ENCODE measurements at regions not wholly inside any gene's neighbourhood (a gene's known extent, or its start where the extent isn't known, plus 50 kb on each side); places are given as distances from the start of the nearest gene placed in this dataset.
A peak's percentile ranks its signal among the peaks of the same experiment; 100 is the strongest.

DNA sequence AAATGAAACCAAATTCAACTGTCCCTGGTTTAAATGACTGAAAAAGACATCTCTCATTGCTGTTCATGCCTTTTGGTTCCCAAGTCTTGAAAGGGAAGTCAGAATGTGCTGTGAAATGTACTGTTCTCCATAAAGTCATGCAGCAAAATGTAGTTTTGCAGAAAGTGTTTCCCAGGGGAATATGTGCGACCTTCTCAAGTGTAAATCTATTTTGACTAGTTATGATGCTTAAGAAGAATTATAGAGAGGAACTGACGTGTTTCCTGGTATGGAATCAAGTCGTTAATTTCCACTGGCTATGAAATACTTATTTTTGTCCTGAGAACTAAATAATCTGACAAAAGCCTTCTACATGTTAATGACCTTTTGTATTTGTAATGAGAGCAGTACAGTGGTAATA, 223.1 kb downstream of the CLCN4 start:
- no peak for DNase-seq
- no peak overlapping the region for H2AFZ ChIP-seq
- no peaks in the 10 kb centered on the region for H3K4me1 ChIP-seq (ENCODE audit: insufficient read depth)
- H3K9ac ChIP-seq = no peak overlapping the region
- H3K4me3 ChIP-seq = no peak overlapping the region
- H3K79me2 ChIP-seq (ENCODE audit: insufficient read depth) = no peaks in the 10 kb centered on the region
- 36 to 40% methylated on average over 3 of the region's 3 CpGs for WGBS, 2 experiments (ENCODE audit: low coverage in 1 of 2, low lambda C conversion rate in 2 of 2, missing lambda C conversion rate in 2 of 2)
- H3K27me3 ChIP-seq (replicated peaks; ENCODE audit: insufficient read depth) = no peaks in the 10 kb centered on the region
- H3F3A ChIP-seq (ENCODE audit: insufficient read depth) = no peaks in the 10 kb centered on the region
- no peaks in the 10 kb centered on the region for H4K20me1 ChIP-seq (ENCODE audit: insufficient read depth)
- no peak overlapping the region for H3K27ac ChIP-seq
- no peak overlapping the region for H3K4me2 ChIP-seq (ENCODE audit: unreplicated experiment)
- no peak for TF ChIP-seq EZH2 (IDR thresholded peaks at IDR 0.05; ENCODE audit: insufficient read depth, poor library complexity, severe bottlenecking)
- TF ChIP-seq EZH2phosphoT487 (IDR thresholded peaks at IDR 0.05; ENCODE audit: insufficient read depth, low read depth) = no peak
- in situ Hi-C loops (cut with MboI) = loop anchor here (25.0 kb wide), 1 partner anchor 107 kb away; no protein-coding TSS in a partner anchor
- H3K9me2 ChIP-seq (ENCODE audit: insufficient read depth) = no peaks in the 10 kb centered on the region
- no peaks in the 10 kb centered on the region for H3K9me3 ChIP-seq (ENCODE audit: low read depth)
- no peaks in the 10 kb centered on the region for H3K36me3 ChIP-seq (ENCODE audit: low read depth)

DNA sequence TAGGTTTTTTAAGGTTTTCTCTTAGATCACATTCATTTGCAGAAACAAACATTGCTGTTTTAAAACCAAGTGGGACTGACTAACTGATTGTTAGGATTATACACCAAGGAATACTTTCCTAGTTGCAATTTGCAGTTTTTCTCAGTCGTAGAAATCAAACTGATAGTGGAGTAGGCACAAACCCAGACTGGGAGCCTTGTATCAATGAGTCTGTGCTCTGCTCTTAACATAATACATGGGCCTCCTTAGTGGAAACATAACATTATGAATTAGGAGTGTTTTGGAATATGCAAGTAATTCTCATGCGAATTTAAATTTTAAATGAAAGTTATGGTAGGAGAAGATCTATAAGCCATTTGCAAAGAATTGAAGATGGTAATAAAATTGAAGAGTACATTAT, 223.5 kb downstream of the CLCN4 start:
- 16 to 28% methylated on average over 2 of the region's 2 CpGs for WGBS, 2 experiments (ENCODE audit: low coverage in 1 of 2, low lambda C conversion rate in 2 of 2, missing lambda C conversion rate in 2 of 2)
- Histone ChIP-seq H2AFZ (no peak overlapping the region), H3F3A (ENCODE audit: insufficient read depth) (no peaks in the 10 kb centered on the region), H3K36me3 (ENCODE audit: low read depth) (no peaks in the 10 kb centered on the region), H3K4me1 (ENCODE audit: insufficient read depth) (no peaks in the 10 kb centered on the region), H4K20me1 (ENCODE audit: insufficient read depth) (no peaks in the 10 kb centered on the region), H3K4me3 (no peak overlapping the region), H3K9me2 (ENCODE audit: insufficient read depth) (no peaks in the 10 kb centered on the region), H3K27me3 (replicated peaks; ENCODE audit: insufficient read depth) (no peaks in the 10 kb centered on the region), H3K9me3 (ENCODE audit: low read depth) (no peaks in the 10 kb centered on the region), H3K79me2 (ENCODE audit: insufficient read depth) (no peaks in the 10 kb centered on the region), H3K4me2 (ENCODE audit: unreplicated experiment) (no peak overlapping the region), H3K27ac (no peak overlapping the region), H3K9ac (no peak overlapping the region)
- in situ Hi-C loops (cut with MboI) = loop anchor here (25.0 kb wide), 1 partner anchor 107 kb away; no protein-coding TSS in a partner anchor
- TF ChIP-seq EZH2phosphoT487 (IDR thresholded peaks at IDR 0.05; ENCODE audit: insufficient read depth, low read depth) = no peak
- no peak for TF ChIP-seq EZH2 (IDR thresholded peaks at IDR 0.05; ENCODE audit: insufficient read depth, poor library complexity, severe bottlenecking)
- DNase-seq = no peak

DNA sequence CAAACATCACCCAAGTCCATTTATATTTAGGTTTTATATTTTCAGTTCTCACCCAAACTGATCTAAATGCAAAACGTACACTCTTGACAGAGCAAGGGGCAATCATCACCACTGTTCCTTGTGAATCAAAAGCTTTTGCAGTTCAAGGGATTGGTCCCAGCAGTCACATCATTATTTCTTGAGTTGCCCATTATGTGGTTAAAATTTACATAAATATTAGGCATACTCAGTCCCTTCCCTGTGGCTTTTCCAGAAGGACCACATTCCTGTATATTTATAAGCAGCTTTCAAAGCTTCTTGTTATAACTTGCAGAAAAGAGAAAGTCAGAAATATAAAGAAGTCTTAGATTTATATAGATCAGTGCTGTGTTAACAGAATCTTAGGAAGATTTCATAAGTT, 224.4 kb downstream of the CLCN4 start:
- Histone ChIP-seq H2AFZ (no peak overlapping the region), H3F3A (ENCODE audit: insufficient read depth) (no peaks in the 10 kb centered on the region), H3K9ac (no peak overlapping the region), H3K27me3 (replicated peaks; ENCODE audit: insufficient read depth) (no peaks in the 10 kb centered on the region), H4K20me1 (ENCODE audit: insufficient read depth) (no peaks in the 10 kb centered on the region), H3K9me3 (ENCODE audit: low read depth) (no peaks in the 10 kb centered on the region), H3K4me2 (ENCODE audit: unreplicated experiment) (no peak overlapping the region), H3K4me1 (ENCODE audit: insufficient read depth) (no peaks in the 10 kb centered on the region), H3K4me3 (no peak overlapping the region), H3K9me2 (ENCODE audit: insufficient read depth) (no peaks in the 10 kb centered on the region), H3K79me2 (ENCODE audit: insufficient read depth) (no peaks in the 10 kb centered on the region), H3K36me3 (ENCODE audit: low read depth) (no peaks in the 10 kb centered on the region), H3K27ac (no peak overlapping the region)
- no peak for TF ChIP-seq EZH2phosphoT487 (IDR thresholded peaks at IDR 0.05; ENCODE audit: insufficient read depth, low read depth)
- in situ Hi-C loops (cut with MboI) = loop anchor here (25.0 kb wide), 1 partner anchor 106 kb away; no protein-coding TSS in a partner anchor
- no peak for DNase-seq
- 18 to 33% methylated on average over 1 of the region's 1 CpG for WGBS, 2 experiments (ENCODE audit: low coverage in 1 of 2, low lambda C conversion rate in 2 of 2, missing lambda C conversion rate in 2 of 2)

GRCh38 chrX:10387011-10387410, 230.2 kb downstream of the CLCN4 start:
- Histone ChIP-seq H3K4me3 (no peak overlapping the region), H3K79me2 (ENCODE audit: insufficient read depth) (no peaks in the 10 kb centered on the region), H2AFZ (no peak overlapping the region), H3K36me3 (ENCODE audit: low read depth) (no peaks in the 10 kb centered on the region), H3K4me2 (ENCODE audit: unreplicated experiment) (no peak overlapping the region), H3K9me2 (ENCODE audit: insufficient read depth) (no peaks in the 10 kb centered on the region), H3F3A (ENCODE audit: insufficient read depth) (no peaks in the 10 kb centered on the region), H3K9me3 (ENCODE audit: low read depth) (no peaks in the 10 kb centered on the region), H3K9ac (no peak overlapping the region), H3K4me1 (ENCODE audit: insufficient read depth) (no peaks in the 10 kb centered on the region), H3K27ac (no peak overlapping the region), H3K27me3 (replicated peaks; ENCODE audit: insufficient read depth) (no peaks in the 10 kb centered on the region), H4K20me1 (ENCODE audit: insufficient read depth) (no peaks in the 10 kb centered on the region)
- DNase-seq = peak; percentile 55
- TF ChIP-seq EZH2 (IDR thresholded peaks at IDR 0.05; ENCODE audit: insufficient read depth, poor library complexity, severe bottlenecking) (no peak), EZH2phosphoT487 (IDR thresholded peaks at IDR 0.05; ENCODE audit: insufficient read depth, low read depth) (no peak)
- in situ Hi-C loops (cut with MboI) = loop anchor here (25.0 kb wide), 1 partner anchor 100 kb away; no protein-coding TSS in a partner anchor
- WGBS, 2 experiments (ENCODE audit: low coverage in 1 of 2, low lambda C conversion rate in 2 of 2, missing lambda C conversion rate in 2 of 2) = 0 to 8% methylated on average over 1 of the region's 1 CpG

- Histone ChIP-seq H3K36me3 (ENCODE audit: low read depth) (no peaks in the 10 kb centered on the region), H3K4me1 (ENCODE audit: insufficient read depth) (no peaks in the 10 kb centered on the region), H3K4me3 (no peak overlapping the region), H4K20me1 (ENCODE audit: insufficient read depth) (no peaks in the 10 kb centered on the region), H3K79me2 (ENCODE audit: insufficient read depth) (no peaks in the 10 kb centered on the region), H3K27me3 (replicated peaks; ENCODE audit: insufficient read depth) (no peaks in the 10 kb centered on the region), H3F3A (ENCODE audit: insufficient read depth) (no peaks in the 10 kb centered on the region), H3K27ac (no peak overlapping the region), H3K9ac (no peak overlapping the region), H3K4me2 (ENCODE audit: unreplicated experiment) (no peak overlapping the region), H3K9me3 (ENCODE audit: low read depth) (no peaks in the 10 kb centered on the region), H2AFZ (no peak overlapping the region), H3K9me2 (ENCODE audit: insufficient read depth) (no peaks in the 10 kb centered on the region)
- 83 to 89% methylated on average over 4 of the region's 4 CpGs for WGBS, 2 experiments (ENCODE audit: low coverage in 1 of 2, low lambda C conversion rate in 2 of 2, missing lambda C conversion rate in 2 of 2)
- DNase-seq = no peak
- TF ChIP-seq EZH2 (IDR thresholded peaks at IDR 0.05; ENCODE audit: insufficient read depth, poor library complexity, severe bottlenecking) (no peak), EZH2phosphoT487 (IDR thresholded peaks at IDR 0.05; ENCODE audit: insufficient read depth, low read depth) (no peak)
- in situ Hi-C loops (cut with MboI) = loop anchor here (25.0 kb wide), 1 partner anchor 97 kb away; no protein-coding TSS in a partner anchor
These were observed 230.2 kb downstream of the MID1 start for GRCh38 chrX:10390187-10390586.

Data from GM23248 (cell line).